ENCODE measurements at regions not wholly inside any gene's neighbourhood (a gene's known extent, or its start where the extent isn't known, plus 50 kb on each side); places are given as distances from the start of the nearest gene placed in this dataset.

GRCh38 chr13:50481936-50482335 is 361.6 kb downstream of the DLEU7 start:
- ATAC-seq, result no peak
- no peaks in the 10 kb centered on the region for H3K9me3 Mint-ChIP-seq

DNA sequence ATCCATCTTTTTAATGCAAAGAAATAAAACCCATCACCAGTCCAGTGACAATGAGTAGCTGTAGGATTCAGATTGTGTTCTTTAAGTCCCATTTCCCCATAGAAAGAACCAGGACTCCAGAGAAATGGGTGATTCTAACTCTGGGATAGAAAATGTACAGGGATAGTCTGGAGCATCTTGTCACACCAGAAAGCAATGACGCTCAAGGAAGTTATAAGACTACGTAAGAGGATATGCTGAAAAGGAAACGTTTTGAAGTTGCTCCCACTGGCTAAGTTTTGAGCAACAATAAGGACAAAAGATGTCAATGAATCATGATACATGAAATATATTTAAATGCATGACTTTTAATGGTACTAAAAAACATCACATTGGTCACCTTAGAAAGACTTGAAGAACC is 360.1 kb downstream of the DLEU7 start:
- TF ChIP-seq, protein P1, sequence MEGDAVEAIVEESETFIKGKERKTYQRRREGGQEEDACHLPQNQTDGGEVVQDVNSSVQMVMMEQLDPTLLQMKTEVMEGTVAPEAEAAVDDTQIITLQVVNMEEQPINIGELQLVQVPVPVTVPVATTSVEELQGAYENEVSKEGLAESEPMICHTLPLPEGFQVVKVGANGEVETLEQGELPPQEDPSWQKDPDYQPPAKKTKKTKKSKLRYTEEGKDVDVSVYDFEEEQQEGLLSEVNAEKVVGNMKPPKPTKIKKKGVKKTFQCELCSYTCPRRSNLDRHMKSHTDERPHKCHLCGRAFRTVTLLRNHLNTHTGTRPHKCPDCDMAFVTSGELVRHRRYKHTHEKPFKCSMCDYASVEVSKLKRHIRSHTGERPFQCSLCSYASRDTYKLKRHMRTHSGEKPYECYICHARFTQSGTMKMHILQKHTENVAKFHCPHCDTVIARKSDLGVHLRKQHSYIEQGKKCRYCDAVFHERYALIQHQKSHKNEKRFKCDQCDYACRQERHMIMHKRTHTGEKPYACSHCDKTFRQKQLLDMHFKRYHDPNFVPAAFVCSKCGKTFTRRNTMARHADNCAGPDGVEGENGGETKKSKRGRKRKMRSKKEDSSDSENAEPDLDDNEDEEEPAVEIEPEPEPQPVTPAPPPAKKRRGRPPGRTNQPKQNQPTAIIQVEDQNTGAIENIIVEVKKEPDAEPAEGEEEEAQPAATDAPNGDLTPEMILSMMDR (IDR thresholded peaks at IDR 0.05), result no peak
- H3K4me3 Mint-ChIP-seq, result no peak overlapping the region
- H3K27me3 ChIP-seq (ENCODE audit: control insufficient read depth, insufficient read depth, low read length), result no peaks in the 10 kb centered on the region
- H3K27ac Mint-ChIP-seq, result no peak overlapping the region
- H3K36me3 ChIP-seq (ENCODE audit: control insufficient read depth, insufficient read depth, low read length), result no peaks in the 10 kb centered on the region
- 78% methylated on average over 3 of the region's 3 CpGs for WGBS (ENCODE audit: insufficient coverage)
- DNase-seq (no peak), ATAC-seq (no peak)
- H3K4me1 Mint-ChIP-seq, result no peaks in the 10 kb centered on the region
- no peak overlapping the region for H3K4me3 ChIP-seq (ENCODE audit: low read length)
- H3K36me3 Mint-ChIP-seq, result no peaks in the 10 kb centered on the region
- no peaks in the 10 kb centered on the region for H3K9me3 Mint-ChIP-seq
- intact Hi-C loops (cut with micrococcal nuclease), result no loop called here
- no peaks in the 10 kb centered on the region for H3K4me1 ChIP-seq (ENCODE audit: control insufficient read depth, insufficient read depth, low read length)
- H3K9me3 ChIP-seq (ENCODE audit: control insufficient read depth, insufficient read depth, low read length), result no peaks in the 10 kb centered on the region
- peaks cover 0 to 7% of the 10 kb centered on the region in 2 donors for H3K27me3 Mint-ChIP-seq (ENCODE audit: low read depth in 2 of 2)
- H3K27ac ChIP-seq (ENCODE audit: low read length), result no peak overlapping the region

More at GRCh38 chr13:50481936-50482335, 361.6 kb downstream of the DLEU7 start:
- H3K4me3 Mint-ChIP-seq, result no peak overlapping the region
- no peaks in the 10 kb centered on the region for H3K36me3 Mint-ChIP-seq
- H3K27me3 ChIP-seq (ENCODE audit: control insufficient read depth, insufficient read depth, low read length), result no peaks in the 10 kb centered on the region
- H3K27ac ChIP-seq (ENCODE audit: low read length), result no peak overlapping the region
- peaks cover 0 to 14% of the 10 kb centered on the region in 2 donors for H3K27me3 Mint-ChIP-seq (ENCODE audit: low read depth in 2 of 2)
- H3K36me3 ChIP-seq (ENCODE audit: control insufficient read depth, insufficient read depth, low read length), result no peaks in the 10 kb centered on the region
- H3K4me3 ChIP-seq (ENCODE audit: low read length), result no peak overlapping the region
- H3K9me3 ChIP-seq (ENCODE audit: control insufficient read depth, insufficient read depth, low read length), result no peaks in the 10 kb centered on the region
- no peaks in the 10 kb centered on the region for H3K4me1 Mint-ChIP-seq
- intact Hi-C loops (cut with micrococcal nuclease), result no loop called here
- no peak for DNase-seq
- TF ChIP-seq, protein P1 (IDR thresholded peaks at IDR 0.05), result no peak
- H3K27ac Mint-ChIP-seq, result no peak overlapping the region
- H3K4me1 ChIP-seq (ENCODE audit: control insufficient read depth, insufficient read depth, low read length), result no peaks in the 10 kb centered on the region

DNA sequence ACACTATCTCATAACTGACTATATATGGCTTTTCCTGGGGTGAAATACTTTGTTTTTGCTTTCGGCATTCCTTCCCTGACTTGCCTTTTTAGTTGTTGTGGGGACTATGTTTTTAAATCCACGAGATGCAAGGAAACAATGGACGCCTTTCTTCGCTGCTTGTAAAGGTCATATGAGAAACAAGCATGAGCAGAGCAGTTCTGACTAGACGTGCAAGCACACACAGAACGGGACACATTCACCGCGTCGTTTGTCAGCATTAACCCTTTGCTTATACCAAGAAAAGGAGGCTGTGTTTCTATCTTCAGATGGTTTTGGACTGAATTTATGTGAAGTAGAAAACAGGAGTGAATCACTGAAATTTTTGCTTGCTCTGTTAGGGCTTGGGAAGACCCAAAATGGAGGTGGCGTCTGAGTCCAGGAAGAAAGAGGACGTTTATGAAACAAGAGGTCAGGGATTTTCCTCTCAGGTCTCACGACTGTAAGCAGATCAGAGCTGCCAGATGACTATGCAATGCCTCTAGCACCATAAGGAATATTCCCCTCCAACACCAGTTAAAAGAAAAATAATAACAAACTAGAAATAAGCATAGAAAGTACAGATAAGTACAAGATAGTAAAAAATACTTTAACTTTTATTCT is 358.9 kb downstream of the DLEU7 start:
- Histone ChIP-seq H3K4me3 (ENCODE audit: low read length) (no peak overlapping the region), H3K9me3 (ENCODE audit: control insufficient read depth, insufficient read depth, low read length) (no peaks in the 10 kb centered on the region), H3K36me3 (ENCODE audit: control insufficient read depth, insufficient read depth, low read length) (no peaks in the 10 kb centered on the region), H3K27ac (ENCODE audit: low read length) (no peak overlapping the region), H3K4me1 (ENCODE audit: control insufficient read depth, insufficient read depth, low read length) (no peaks in the 10 kb centered on the region), H3K27me3 (ENCODE audit: control insufficient read depth, insufficient read depth, low read length) (no peaks in the 10 kb centered on the region)
- intact Hi-C loops (cut with micrococcal nuclease), result no loop called here
- DNase-seq, result no peak
- 94% methylated on average over 12 of the region's 12 CpGs for WGBS (ENCODE audit: insufficient coverage)
- Mint-ChIP-seq H3K27me3 (ENCODE audit: low read depth in 2 of 2) (peaks cover 0 to 7% of the 10 kb centered on the region in 2 donors), H3K27ac (no peak overlapping the region), H3K9me3 (no peaks in the 10 kb centered on the region), H3K4me3 (no peak overlapping the region), H3K4me1 (no peaks in the 10 kb centered on the region), H3K36me3 (no peaks in the 10 kb centered on the region)
- no peak for ATAC-seq
- TF ChIP-seq, protein P1 (IDR thresholded peaks at IDR 0.05), result no peak
